Chondrocyte (in vitro differentiated cells): ENCODE measurements at regions not wholly inside any gene's neighbourhood (a gene's known extent, or its start where the extent isn't known, plus 50 kb on each side); places are given as distances from the start of the nearest gene placed in this dataset.

Experiments
- DNase-seq: peaks from one replicate; pipeline ENCODE4 v3.0.0; 2021; ENCODE audit warnings: mixed read lengths, low spot score
- H3K27ac Mint-ChIP-seq: one replicate; pipeline ENCODE4 v1.8.0; 2021; ENCODE audit warnings: mild to moderate bottlenecking, moderate library complexity, mixed read lengths; ENCODE audit not compliant: unreplicated experiment
- H3K27me3 Mint-ChIP-seq: 2 replicates; pipeline ENCODE4 v1.8.0; 2021; ENCODE audit warnings: low read depth, mixed read lengths
- H3K36me3 Mint-ChIP-seq: 2 replicates; pipeline ENCODE4 v1.8.0; 2021; ENCODE audit warnings: low read depth, mixed read lengths
- H3K4me1 Mint-ChIP-seq: 2 replicates; pipeline ENCODE4 v1.8.0; 2021; ENCODE audit warnings: low read depth, mild to moderate bottlenecking, mixed read lengths
- H3K4me3 Mint-ChIP-seq: one replicate; pipeline ENCODE4 v1.8.0; 2021; ENCODE audit warnings: mild to moderate bottlenecking, moderate library complexity, mixed read lengths; ENCODE audit not compliant: unreplicated experiment
- H3K9me3 Mint-ChIP-seq: 2 replicates; pipeline ENCODE4 v1.8.0; 2021; ENCODE audit warnings: low read depth, mixed read lengths
- CTCF ChIP-seq: fragments of 200-600 bp; sonication (generic); IDR thresholded peaks from 2 replicates; pipeline ENCODE4 v1.5.0; 2021; ENCODE audit warnings: antibody characterized with exemption, mild to moderate bottlenecking, moderate library complexity

- no peak overlapping the region for H3K27ac Mint-ChIP-seq
- no peaks in the 10 kb centered on the region for H3K36me3 Mint-ChIP-seq
- no peak for DNase-seq
- no peaks in the 10 kb centered on the region for H3K27me3 Mint-ChIP-seq
- H3K4me1 Mint-ChIP-seq = peaks cover 6% of the 10 kb centered on the region
- H3K4me3 Mint-ChIP-seq = no peak overlapping the region
- peaks cover 1% of the 10 kb centered on the region for H3K9me3 Mint-ChIP-seq
- no peak for TF ChIP-seq CTCF
These were observed 379.4 kb downstream of the SPATA31D1 start for GRCh38 chr9:82367929-82368328.

- Mint-ChIP-seq H3K9me3 (peaks cover 6% of the 10 kb centered on the region), H3K4me1 (peaks cover 6% of the 10 kb centered on the region), H3K4me3 (no peak overlapping the region), H3K27ac (no peak overlapping the region), H3K36me3 (no peaks in the 10 kb centered on the region), H3K27me3 (no peaks in the 10 kb centered on the region)
- DNase-seq = no peak
- no peak for TF ChIP-seq CTCF
These were observed 380.8 kb downstream of the SPATA31D1 start for GRCh38 chr9:82369251-82369945.

- Mint-ChIP-seq H3K27ac (no peak overlapping the region), H3K36me3 (no peaks in the 10 kb centered on the region), H3K27me3 (no peaks in the 10 kb centered on the region), H3K9me3 (peaks cover 21% of the 10 kb centered on the region), H3K4me1 (no peaks in the 10 kb centered on the region), H3K4me3 (no peak overlapping the region)
- no peak for TF ChIP-seq CTCF
- no peak for DNase-seq
These were observed 386.5 kb downstream of the SPATA31D1 start for GRCh38 chr9:82375041-82375440.

GRCh38 chr9:82376677-82377232, 388.2 kb downstream of the SPATA31D1 start:
- no peak for TF ChIP-seq CTCF
- no peak overlapping the region for H3K4me3 Mint-ChIP-seq
- H3K27ac Mint-ChIP-seq = no peak overlapping the region
- H3K36me3 Mint-ChIP-seq = no peaks in the 10 kb centered on the region
- no peaks in the 10 kb centered on the region for H3K27me3 Mint-ChIP-seq
- H3K4me1 Mint-ChIP-seq = no peaks in the 10 kb centered on the region
- DNase-seq = no peak
- peaks cover 21% of the 10 kb centered on the region for H3K9me3 Mint-ChIP-seq

GRCh38 chr9:82382887-82383616, 394.5 kb downstream of the SPATA31D1 start:
- Mint-ChIP-seq H3K4me3 (no peak overlapping the region), H3K27ac (no peak overlapping the region), H3K36me3 (no peaks in the 10 kb centered on the region), H3K27me3 (no peaks in the 10 kb centered on the region), H3K4me1 (no peaks in the 10 kb centered on the region), H3K9me3 (peaks cover 13% of the 10 kb centered on the region)
- no peak for TF ChIP-seq CTCF
- no peak for DNase-seq
